H1 (cell line): ENCODE measurements at regions not wholly inside any gene's neighbourhood (a gene's known extent, or its start where the extent isn't known, plus 50 kb on each side); places are given as distances from the start of the nearest gene placed in this dataset.

ENCODE experiments used
- CTCF ChIA-PET: fragments of 300-600 bp; sonication (Branson Sonifier 250); formaldehyde crosslinking; loops from one replicate; lab custom pipeline; 2021; ENCODE audit not compliant: partially characterized antibody; lab: Charles Lee
- POLR2A ChIA-PET: fragments of 300-600 bp; sonication (Branson Sonifier 250); formaldehyde crosslinking; loops from one replicate; lab custom pipeline; 2021; ENCODE audit warnings: inconsistent platforms; ENCODE audit not compliant: partially characterized antibody; lab: Charles Lee
- DNase-seq, 2 experiments: peaks; one replicate each; pipeline versions ENCODE4 v3.0.0 to v3.0.0-alpha.2; 2010 to 2022; ENCODE audit warnings: low spot score in 2 of 2, low read depth in 1 of 2, mixed read lengths in 1 of 2
- FAIRE-seq: peaks from 2 replicates; lab custom pipeline; 2011; peaks lifted over from hg19 to GRCh38; lab: Jason Lieb, UNC
- H2AFZ ChIP-seq: 2 replicates; pipeline ENCODE4 v1.8.1; 2012; ENCODE audit warnings: low read length, inconsistent platforms
- H2AK5ac ChIP-seq: 2 replicates; pipeline ENCODE4 v1.6.1; 2013; ENCODE audit warnings: low read depth, low read length
- H2BK120ac ChIP-seq: replicated peaks from 2 replicates; pipeline ENCODE3; 2013; ENCODE audit warnings: low read depth, low read length, inconsistent platforms
- H2BK12ac ChIP-seq: 2 replicates; pipeline ENCODE4 v1.6.1; 2013; ENCODE audit warnings: low read depth, low read length
- H2BK15ac ChIP-seq: 2 replicates; pipeline ENCODE4 v1.6.1; 2013; ENCODE audit warnings: low read length
- H2BK20ac ChIP-seq: 2 replicates; pipeline ENCODE4 v1.6.1; 2013; ENCODE audit warnings: low read length
- H2BK5ac ChIP-seq: 2 replicates; pipeline ENCODE4 v1.6.1; 2013; ENCODE audit warnings: low read depth, low read length
- H3K14ac ChIP-seq: 2 replicates; pipeline ENCODE4 v1.6.1; 2013; ENCODE audit warnings: inconsistent platforms; ENCODE audit not compliant: insufficient read length
- H3K18ac ChIP-seq: 2 replicates; pipeline ENCODE4 v1.6.1; 2013; ENCODE audit warnings: low read length; ENCODE audit errors: extremely low read depth
- H3K23ac ChIP-seq: 2 replicates; pipeline ENCODE4 v1.6.1; 2013; ENCODE audit warnings: inconsistent platforms; ENCODE audit not compliant: insufficient read length
- H3K23me2 ChIP-seq: 2 replicates; pipeline ENCODE4 v1.6.1; 2013; ENCODE audit warnings: low read depth, low read length
- H3K27ac ChIP-seq: 2 replicates; pipeline ENCODE4 v1.6.1; 2011; ENCODE audit warnings: low read depth, low read length, inconsistent platforms
- H3K27me3 ChIP-seq, 4 experiments: replicated peaks in 1 of 4; 1 replicate in 1 of 4; 2 replicates in 3 of 4; pipeline versions ENCODE4 v1.6.1 to v1.8.1; 2011 to 2013; ENCODE audit warnings: low read length in 3 of 4, mild to moderate bottlenecking in 3 of 4, inconsistent platforms in 2 of 4, mixed read lengths in 2 of 4, moderate library complexity in 1 of 4; ENCODE audit not compliant: control insufficient read depth in 3 of 4, insufficient read depth in 3 of 4; ENCODE audit errors: extremely low read depth in 1 of 4
- H3K36me3 ChIP-seq, 4 experiments: 2 replicates each; pipeline versions ENCODE4 v1.6.1 to v1.8.1; 2011 to 2013; ENCODE audit warnings: mild to moderate bottlenecking in 4 of 4, low read length in 3 of 4, moderate library complexity in 2 of 4, control low read depth in 1 of 4, inconsistent platforms in 1 of 4; ENCODE audit not compliant: insufficient read depth in 4 of 4, control insufficient read depth in 2 of 4
- H3K4ac ChIP-seq: replicated peaks from 2 replicates; pipeline ENCODE3; 2013; ENCODE audit warnings: low read length, low read depth, mixed read lengths, inconsistent platforms; ENCODE audit not compliant: insufficient read length
- H3K4me1 ChIP-seq, 4 experiments: replicated peaks in 1 of 4; 1 replicate in 1 of 4; 2 replicates in 3 of 4; pipeline versions ENCODE4 v1.6.1 to v1.8.1; 2011 to 2013; ENCODE audit warnings: low read length in 3 of 4, inconsistent platforms in 2 of 4, mixed read lengths in 1 of 4; ENCODE audit not compliant: insufficient read depth in 4 of 4, control insufficient read depth in 3 of 4
- H3K4me2 ChIP-seq, 2 experiments: 2 replicates each; pipeline versions ENCODE4 v1.6.1 to v1.8.1; 2011 to 2013; ENCODE audit warnings: low read depth in 2 of 2, low read length in 2 of 2, control low read depth in 1 of 2, inconsistent platforms in 1 of 2, mild to moderate bottlenecking in 1 of 2; ENCODE audit not compliant: insufficient read depth in 1 of 2
- H3K4me3 ChIP-seq, 4 experiments: fragments of 200-600, 300-600 bp in 1 of 4; sonication (generic), shearing (Covaris generic), sonication (Bioruptor Twin) in 1 of 4; 2 replicates each; pipeline versions ENCODE4 v1.5.1 to v1.8.1; 2011 to 2016; ENCODE audit warnings: low read length in 4 of 4, low read depth in 3 of 4, control low read depth in 2 of 4, inconsistent platforms in 2 of 4, mild to moderate bottlenecking in 2 of 4, mixed read lengths in 1 of 4, moderate library complexity in 1 of 4; ENCODE audit not compliant: insufficient read depth in 2 of 4; ENCODE audit errors: extremely low read depth in 1 of 4
- H3K56ac ChIP-seq: replicated peaks from 2 replicates; pipeline ENCODE3; 2013; ENCODE audit warnings: low read depth, mild to moderate bottlenecking, mixed read lengths, low read length, inconsistent platforms; ENCODE audit not compliant: insufficient read length
- H3K79me1 ChIP-seq: 2 replicates; pipeline ENCODE4 v1.6.1; 2013; ENCODE audit warnings: low read depth, low read length, control low read depth
- H3K79me2 ChIP-seq, 2 experiments: 2 replicates each; pipeline versions ENCODE4 v1.6.1 to v1.8.1; 2012 to 2013; ENCODE audit warnings: low read length in 2 of 2, mild to moderate bottlenecking in 2 of 2, inconsistent platforms in 1 of 2; ENCODE audit not compliant: insufficient read depth in 2 of 2, control insufficient read depth in 1 of 2
- H3K9ac ChIP-seq, 4 experiments: replicated peaks in 1 of 4; 1 replicate in 1 of 4; 2 replicates in 3 of 4; pipeline versions ENCODE4 v1.6.1 to v1.8.1; 2011 to 2013; ENCODE audit warnings: low read depth in 3 of 4, low read length in 3 of 4, control low read depth in 2 of 4, mild to moderate bottlenecking in 2 of 4, moderate library complexity in 2 of 4, inconsistent platforms in 1 of 4; ENCODE audit errors: extremely low read depth in 1 of 4
- H3K9me3 ChIP-seq, 2 experiments: 2 replicates each; pipeline versions ENCODE4 v1.6.1 to v1.8.1; 2012 to 2013; ENCODE audit warnings: mild to moderate bottlenecking in 2 of 2, moderate library complexity in 2 of 2, control low read depth in 1 of 2, inconsistent platforms in 1 of 2, low read depth in 1 of 2, low read length in 1 of 2, mixed read lengths in 1 of 2; ENCODE audit not compliant: insufficient read depth in 2 of 2
- H4K20me1 ChIP-seq, 2 experiments: replicated peaks in 1 of 2; 2 replicates each; pipeline versions ENCODE3 to v1.8.1; 2011 to 2013; ENCODE audit warnings: inconsistent platforms in 2 of 2, low read length in 2 of 2, mild to moderate bottlenecking in 1 of 2; ENCODE audit not compliant: insufficient read depth in 2 of 2, control insufficient read depth in 1 of 2
- H4K5ac ChIP-seq: 2 replicates; pipeline ENCODE4 v1.6.1; 2013; ENCODE audit warnings: low read length, low read depth, mixed read lengths, inconsistent platforms; ENCODE audit not compliant: insufficient read length
- H4K8ac ChIP-seq: 2 replicates; pipeline ENCODE4 v1.8.0; 2013; ENCODE audit warnings: mild to moderate bottlenecking, moderate library complexity, low read length, inconsistent platforms; ENCODE audit not compliant: insufficient read depth; ENCODE audit errors: extremely low read depth
- H4K91ac ChIP-seq: replicated peaks from 2 replicates; pipeline ENCODE3; 2013; ENCODE audit warnings: low read length, mixed read lengths, inconsistent platforms; ENCODE audit not compliant: insufficient read length
- JUND ChIP-seq: IDR thresholded peaks from 2 replicates; pipeline ENCODE4 v1.6.1; 2011; ENCODE audit warnings: mild to moderate bottlenecking, improper control_type of control experiment, low read length
- WGBS, 2 experiments: shearing (Covaris generic) in 1 of 2; methylation state at CpG; one replicate each; pipeline versions ENCODE4 v1.1.6 to v1.1.7; 2013 to 2015; ENCODE audit warnings: low lambda C conversion rate in 2 of 2, mixed read lengths in 2 of 2, inconsistent platforms in 1 of 2, low coverage in 1 of 2, missing lambda C conversion rate in 1 of 2; ENCODE audit not compliant: insufficient replicate concordance in 2 of 2, insufficient coverage in 1 of 2, insufficient read length in 1 of 2; ENCODE audit errors: extremely low coverage in 1 of 2, missing lambda C conversion rate in 1 of 2; 5-methylcytosine and 5-hydroxymethylcytosine counted together

GRCh38 chr9:115423646-115424045 lies 305.7 kb upstream of the TNC start:
- Histone ChIP-seq H2BK12ac (no peak overlapping the region), H3K4me1 (no peaks in the 10 kb centered on the region), H3K4me3 (no peak overlapping the region), H3K36me3 (no peaks in the 10 kb centered on the region), H4K20me1 (no peaks in the 10 kb centered on the region), H2AFZ (no peak overlapping the region), H3K9ac (no peak overlapping the region), H3K9me3 (peaks cover 13 to 21% of the 10 kb centered on the region in 2 experiments), H3K23ac (no peak overlapping the region), H3K23me2 (no peaks in the 10 kb centered on the region), H3K4ac (no peak overlapping the region), H3K14ac (no peak overlapping the region), H4K5ac (no peak overlapping the region), H2BK120ac (no peak overlapping the region), H3K79me2 (no peaks in the 10 kb centered on the region), H3K27ac (no peak overlapping the region), H2AK5ac (no peak overlapping the region), H3K18ac (no peak overlapping the region), H3K27me3 (no peaks in the 10 kb centered on the region), H3K56ac (no peak overlapping the region), H3K4me2 (no peak overlapping the region), H2BK20ac (no peak overlapping the region), H2BK15ac (no peak overlapping the region), H4K91ac (no peak overlapping the region), H4K8ac (no peak overlapping the region), H3K79me1 (no peaks in the 10 kb centered on the region), H2BK5ac (no peak overlapping the region)
- 64% methylated on average over 3 of the region's 3 CpGs; no CpG with 5 or more reads in 1 of the 2 experiments for WGBS, 2 experiments
- POLR2A ChIA-PET = no interaction called here
- CTCF ChIA-PET = no interaction called here
- FAIRE-seq = no peak
- no peak for DNase-seq
- TF ChIP-seq JUND = no peak
